T-helper 1 cell treated with Interleukin-12 subunit alpha and Interleukin-12 subunit beta and Interleukin-4 antibody, amounts not matched to agents 30 ng/mL and 1 ng/mL, for 36 hours (primary cell): ENCODE measurements at regions not wholly inside any gene's neighbourhood (a gene's known extent, or its start where the extent isn't known, plus 50 kb on each side); places are given as distances from the start of the nearest gene placed in this dataset.

Experiments
- intact Hi-C: fragments of 100-400 bp; cut with micrococcal nuclease; formaldehyde crosslinking; loops from one replicate; pipeline ENCODE4 v1.15.1; 2024

DNA sequence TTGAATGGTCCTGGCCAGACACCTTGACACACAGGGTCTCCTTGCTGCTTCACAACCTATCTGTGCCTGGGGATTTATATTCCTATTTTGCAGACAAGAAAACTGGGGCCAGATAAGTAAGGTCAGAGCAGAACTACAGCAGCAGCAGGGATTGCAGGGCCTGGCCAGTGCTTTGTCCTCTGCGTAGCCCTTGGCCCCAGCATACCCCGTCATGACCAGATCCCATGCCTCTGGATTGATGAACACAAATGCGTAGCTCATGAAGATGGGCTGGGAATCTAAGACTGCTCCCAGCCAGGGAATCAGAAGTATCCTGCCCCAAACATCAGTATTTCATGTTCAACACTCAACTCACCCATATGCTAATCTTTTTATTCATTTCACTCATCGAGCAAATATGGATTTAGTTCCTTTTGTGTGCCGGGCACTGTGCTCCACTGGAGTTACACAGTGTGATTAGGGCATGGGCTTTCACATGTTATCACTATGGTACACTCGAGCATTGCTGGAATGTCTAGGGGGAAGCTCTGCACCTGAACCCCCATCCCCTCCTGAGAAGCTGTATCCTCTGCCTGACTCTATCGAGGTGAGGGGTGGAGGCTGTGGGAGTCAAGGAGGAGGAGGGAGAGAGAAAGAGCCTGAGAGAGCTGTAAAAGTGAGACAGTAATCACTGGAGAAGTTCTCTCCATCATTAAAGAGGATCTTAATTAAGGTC, 143.3 kb downstream of the CYP26B1 start:
- intact Hi-C loops, result no loop called here

DNA sequence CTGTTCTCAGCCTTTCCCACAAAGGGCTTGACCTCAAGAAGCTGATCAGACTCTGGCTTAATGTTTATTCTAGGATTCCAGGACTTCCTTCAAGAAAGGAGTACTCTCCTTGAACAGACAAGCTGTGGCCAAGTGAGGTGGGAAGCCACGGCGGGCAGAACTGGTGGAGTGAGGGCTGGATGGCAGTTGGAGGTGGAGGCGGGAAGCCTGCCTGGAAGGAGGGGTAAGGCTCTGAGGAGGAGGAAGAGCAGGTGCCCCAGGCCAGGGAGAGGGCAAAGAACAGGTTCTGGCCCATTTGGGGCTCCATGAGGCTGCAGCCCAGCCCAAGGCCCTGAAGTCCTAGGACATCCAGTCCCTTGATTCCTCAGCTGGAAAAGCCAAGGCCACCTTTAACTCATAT, 143.9 kb downstream of the CYP26B1 start:
- intact Hi-C loops, result no loop called here

- intact Hi-C loops, result no loop called here
Observed at GRCh38 chr2:72003124-72003523, 144.5 kb downstream of the CYP26B1 start.

GRCh38 chr2:72001937-72002690, 145.5 kb downstream of the CYP26B1 start:
- intact Hi-C loops, result no loop called here

GRCh38 chr2:72000110-72000509, 147.6 kb downstream of the CYP26B1 start:
- intact Hi-C loops, result no loop called here

- intact Hi-C loops, result no loop called here
Observed at GRCh38 chr2:71999580-71999979, 148.1 kb downstream of the CYP26B1 start.

- intact Hi-C loops, result no loop called here
Observed at GRCh38 chr2:71997843-71998242, 149.8 kb downstream of the CYP26B1 start.

DNA sequence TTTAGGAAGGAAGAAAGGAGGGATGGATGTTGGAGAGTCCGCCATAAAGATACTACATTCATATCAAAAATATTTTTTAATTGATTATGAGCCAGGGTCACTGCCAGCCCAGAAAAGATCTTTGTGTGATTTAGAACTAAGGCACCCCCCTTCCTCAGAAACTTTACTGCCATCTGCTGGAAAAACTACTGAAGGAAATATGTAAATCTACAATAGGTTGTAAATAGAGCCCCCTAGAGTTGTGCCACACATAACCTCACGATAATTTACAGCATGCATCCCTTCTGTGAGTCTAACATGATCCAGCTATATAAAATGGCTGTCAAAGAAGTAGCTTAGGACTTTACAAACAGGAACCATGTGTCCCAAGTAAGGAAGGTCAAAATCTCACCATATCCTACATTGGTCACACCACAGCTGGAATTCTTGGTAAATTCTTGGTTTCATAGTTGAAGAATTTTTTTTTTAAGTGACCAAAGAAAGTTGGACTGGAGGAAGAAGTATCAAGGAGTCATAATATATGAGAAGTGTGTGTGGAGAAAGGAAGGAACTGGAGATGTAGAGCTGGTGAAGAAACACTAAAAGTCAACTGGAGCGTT, 152.5 kb downstream of the CYP26B1 start:
- intact Hi-C loops, result no loop called here

GRCh38 chr2:71992036-71992435, 155.6 kb downstream of the CYP26B1 start:
- intact Hi-C loops, result no loop called here

DNA sequence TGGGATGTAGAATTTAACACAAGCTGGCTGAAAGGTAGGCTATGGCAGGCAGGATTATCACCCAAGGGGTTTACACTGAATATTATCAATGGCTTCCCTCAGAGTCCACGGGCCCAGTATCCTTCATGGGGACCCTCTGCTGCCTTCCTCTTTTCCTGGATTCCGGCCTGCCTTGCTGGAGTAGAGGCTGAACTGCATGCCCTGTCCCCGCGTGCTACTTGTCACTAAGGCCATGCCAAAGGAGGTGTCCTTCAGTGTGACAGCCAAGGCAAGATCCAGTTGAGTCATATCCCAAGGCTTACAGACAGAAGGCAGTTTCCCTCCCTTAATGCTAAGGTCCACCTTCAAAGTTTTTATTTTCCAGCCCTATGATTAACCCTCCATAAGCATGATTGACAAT, 156.3 kb downstream of the CYP26B1 start:
- intact Hi-C loops, result no loop called here

DNA sequence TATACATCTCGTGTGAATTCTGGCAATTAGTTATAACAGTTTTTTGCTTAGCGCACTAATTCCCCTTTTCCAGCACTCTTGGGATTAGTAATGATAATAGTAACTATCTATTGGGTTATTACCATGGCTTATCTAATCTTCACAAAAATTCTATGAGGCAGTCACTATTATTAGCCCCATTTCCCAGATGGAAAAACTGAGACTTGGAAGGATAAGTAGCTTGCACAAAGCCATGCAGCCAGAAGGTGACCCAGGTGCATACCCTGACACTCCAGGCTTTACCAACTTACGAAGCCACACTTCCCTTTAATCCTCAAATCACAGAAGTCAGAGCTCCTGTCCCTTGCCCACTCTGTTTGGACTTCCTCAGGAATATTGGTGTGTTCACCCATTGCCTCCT, 156.8 kb downstream of the CYP26B1 start:
- intact Hi-C loops, result no loop called here

GRCh38 chr2:71990122-71990521, 157.5 kb downstream of the CYP26B1 start:
- intact Hi-C loops, result no loop called here

- intact Hi-C loops, result no loop called here
Observed at GRCh38 chr2:71989671-71990070, 158.0 kb downstream of the CYP26B1 start.

GRCh38 chr2:71988170-71988569, 159.5 kb downstream of the CYP26B1 start:
- intact Hi-C loops, result no loop called here

DNA sequence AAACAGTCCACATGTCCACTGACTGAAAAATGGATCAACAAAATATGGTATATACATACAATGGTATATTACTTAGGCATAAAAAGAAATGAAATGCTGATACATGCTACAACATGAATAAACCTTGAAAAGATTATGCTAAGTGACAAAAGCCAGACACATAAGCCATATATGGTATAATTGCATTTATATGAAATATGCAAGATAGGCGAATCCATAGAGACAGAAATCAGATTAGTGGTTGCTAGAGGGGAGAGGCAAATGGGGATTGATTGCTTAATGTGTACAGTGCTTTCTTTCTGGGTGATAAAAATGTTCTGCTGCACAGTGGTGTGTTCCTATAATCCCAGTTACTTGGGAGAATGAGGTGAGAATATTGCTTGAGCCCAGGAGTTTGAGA, 171.0 kb downstream of the CYP26B1 start:
- intact Hi-C loops, result no loop called here

DNA sequence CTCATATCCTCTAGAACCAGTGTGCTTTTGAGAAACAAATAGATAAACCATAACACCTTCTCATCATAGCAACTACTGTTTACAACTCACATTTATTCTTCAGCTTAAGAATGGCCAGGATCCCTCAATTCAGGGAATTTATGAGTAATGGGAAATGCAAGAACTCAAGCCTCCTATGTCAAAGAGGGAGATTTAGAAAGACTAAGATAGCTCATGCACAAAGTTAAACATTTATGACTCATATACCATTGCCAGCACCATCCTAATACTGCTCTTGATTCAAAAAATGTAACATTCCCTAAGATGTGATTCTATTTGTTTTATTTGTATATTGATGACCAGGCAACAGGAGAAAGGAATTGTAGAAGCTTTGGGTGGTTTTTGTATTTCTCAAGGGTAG, 172.8 kb downstream of the CYP26B1 start:
- intact Hi-C loops, result no loop called here

- intact Hi-C loops, result no loop called here
Observed at GRCh38 chr2:71971493-71971892, 176.2 kb downstream of the CYP26B1 start.

- intact Hi-C loops, result no loop called here
Observed at GRCh38 chr2:71965530-71965929, 182.1 kb downstream of the CYP26B1 start.

DNA sequence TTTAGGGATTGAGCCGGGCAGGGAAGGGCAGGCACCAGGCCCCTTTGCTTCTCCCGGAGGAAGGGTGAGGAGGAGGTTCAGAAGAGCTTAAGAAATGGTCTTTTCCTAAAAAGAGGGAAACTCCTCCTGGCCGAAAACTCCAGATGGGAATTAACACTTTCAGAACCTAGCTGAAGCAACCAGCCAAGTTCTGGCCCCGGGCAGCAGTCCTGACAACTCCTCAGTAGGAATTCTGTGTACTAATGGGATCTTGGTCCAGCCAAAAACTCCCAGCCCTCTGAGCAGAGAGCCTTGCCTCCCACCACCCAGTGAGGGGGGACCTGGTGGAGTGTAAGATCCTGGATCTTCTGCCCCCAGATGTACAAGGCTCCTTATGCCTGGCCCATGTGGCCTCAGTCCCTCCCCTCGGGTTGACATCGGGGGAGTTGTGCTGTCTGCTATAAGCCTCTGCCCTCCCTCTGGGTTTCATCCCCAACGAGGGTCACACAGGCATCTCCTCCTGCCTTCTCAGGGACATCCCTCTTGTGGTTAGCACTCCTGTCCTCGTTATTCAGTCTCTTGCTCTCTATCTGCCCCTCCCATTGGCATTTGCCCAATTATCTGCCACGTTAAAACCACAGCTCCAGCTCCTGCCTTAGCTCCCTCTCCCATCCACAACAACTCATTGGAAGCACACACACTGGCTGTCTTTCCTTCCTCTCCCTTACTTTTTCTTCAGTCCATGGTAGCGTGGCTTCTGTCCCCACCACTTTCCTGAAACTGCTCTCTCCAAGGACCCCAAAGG, 184.6 kb downstream of the CYP26B1 start:
- intact Hi-C loops, result no loop called here

- intact Hi-C loops, result no loop called here
Observed at GRCh38 chr2:71962350-71962749, 185.3 kb downstream of the CYP26B1 start.

- intact Hi-C loops, result no loop called here
Observed at GRCh38 chr2:71961289-71962027, 186.2 kb downstream of the CYP26B1 start.
